Common myeloid progenitor, CD34-positive (primary cell): ENCODE measurements at regions not wholly inside any gene's neighbourhood (a gene's known extent, or its start where the extent isn't known, plus 50 kb on each side); places are given as distances from the start of the nearest gene placed in this dataset.

Source experiments
- CTCF ChIA-PET: fragments of 350-600 bp; sonication (Branson Sonifier 250); formaldehyde crosslinking; loops from one replicate; lab custom pipeline; 2021; ENCODE audit warnings: antibody characterized with exemption; lab: Charles Lee
- POLR2A ChIA-PET: fragments of 350-600 bp; sonication (Branson Sonifier 250); formaldehyde crosslinking; loops from one replicate; lab custom pipeline; 2021; ENCODE audit warnings: antibody characterized with exemption; lab: Charles Lee
- DNase-seq, 3 donors: peaks; one replicate each; pipeline versions ENCODE4 v3.0.0 to v3.0.0-alpha.2; 2013
- H3K27ac ChIP-seq, 2 experiments: 1 replicate in 1 of 2; 2 replicates in 1 of 2; pipeline ENCODE4 v1.7.0; 2013; ENCODE audit warnings: inconsistent platforms in 2 of 2, low read length in 2 of 2, mild to moderate bottlenecking in 2 of 2, low read depth in 1 of 2, moderate library complexity in 1 of 2; ENCODE audit not compliant: severe bottlenecking in 2 of 2, insufficient read depth in 1 of 2, poor library complexity in 1 of 2
- H3K27me3 ChIP-seq, 5 experiments: replicated peaks in 2 of 5; 1 replicate in 3 of 5; 2 replicates in 2 of 5; pipeline versions ENCODE4 v1.6.1 to v1.7.0; 2013; ENCODE audit warnings: low read length in 4 of 5, mild to moderate bottlenecking in 2 of 5, moderate library complexity in 2 of 5, inconsistent platforms in 1 of 5; ENCODE audit not compliant: insufficient read depth in 5 of 5, control insufficient read depth in 4 of 5
- H3K36me3 ChIP-seq, 4 experiments: 1 replicate in 2 of 4; 2 replicates in 2 of 4; pipeline versions ENCODE4 v1.6.1 to v1.7.0; 2013; ENCODE audit warnings: low read length in 3 of 4, control low read depth in 1 of 4, mild to moderate bottlenecking in 1 of 4; ENCODE audit not compliant: control insufficient read depth in 4 of 4, insufficient read depth in 4 of 4
- H3K4me1 ChIP-seq, 4 experiments: 1 replicate in 3 of 4; 2 replicates in 1 of 4; pipeline versions ENCODE4 v1.6.1 to v1.7.1; 2013; ENCODE audit warnings: low read length in 3 of 4, mild to moderate bottlenecking in 3 of 4, control low read depth in 1 of 4, inconsistent platforms in 1 of 4, moderate library complexity in 1 of 4; ENCODE audit not compliant: control insufficient read depth in 4 of 4, insufficient read depth in 4 of 4; ENCODE audit errors: control extremely low read depth in 1 of 4
- H3K4me3 ChIP-seq, 7 experiments: 1 replicate in 4 of 7; 2 replicates in 3 of 7; pipeline versions ENCODE4 v1.5.1 to v1.7.0; 2013; ENCODE audit warnings: mild to moderate bottlenecking in 7 of 7, low read length in 6 of 7, moderate library complexity in 6 of 7, inconsistent platforms in 2 of 7, low read depth in 2 of 7, control low read depth in 1 of 7; ENCODE audit not compliant: insufficient read depth in 4 of 7, control insufficient read depth in 1 of 7; ENCODE audit errors: extremely low read depth in 1 of 7
- H3K9me3 ChIP-seq, 5 experiments: 1 replicate in 4 of 5; 2 replicates in 1 of 5; pipeline versions ENCODE4 v1.6.1 to v1.7.1; 2013; ENCODE audit warnings: low read length in 4 of 5, mild to moderate bottlenecking in 2 of 5, inconsistent platforms in 1 of 5, low read depth in 1 of 5, moderate library complexity in 1 of 5; ENCODE audit not compliant: control insufficient read depth in 4 of 5, insufficient read depth in 2 of 5; ENCODE audit errors: control extremely low read depth in 1 of 5
- WGBS: methylation state at CpG from one replicate; pipeline ENCODE4 v1.1.5; 2013; ENCODE audit not compliant: insufficient coverage; 5-methylcytosine and 5-hydroxymethylcytosine counted together

- WGBS = 100% methylated on average over 2 of the region's 2 CpGs
- Histone ChIP-seq H3K36me3 (no peaks in the 10 kb centered on the region), H3K9me3 (no peaks in the 10 kb centered on the region), H3K4me1 (peaks cover 0 to 9% (median 5%) of the 10 kb centered on the region in 4 experiments), H3K27ac (no peak overlapping the region), H3K27me3 (no peaks in the 10 kb centered on the region), H3K4me3 (no peak overlapping the region)
- no peak for DNase-seq
- CTCF ChIA-PET = interaction anchor here (1.2 to 1.3 kb wide), 2 partner anchors 8 to 18 kb away, joined by 3 read pairs; no protein-coding TSS in a partner anchor
- POLR2A ChIA-PET = no interaction called here
Measured at GRCh38 chr10:4775808-4776207, 50.2 kb upstream of the AKR1E2 start.

- Histone ChIP-seq H3K9me3 (no peaks in the 10 kb centered on the region), H3K4me1 (peaks cover 0 to 13% (median 5%) of the 10 kb centered on the region in 4 experiments), H3K27me3 (no peaks in the 10 kb centered on the region), H3K27ac (no peak overlapping the region), H3K36me3 (no peaks in the 10 kb centered on the region), H3K4me3 (no peak overlapping the region)
- ChIA-PET CTCF (no interaction called here), POLR2A (no interaction called here)
- no CpG with 5 or more reads among the region's 2 CpGs for WGBS
- no peak for DNase-seq
Measured at GRCh38 chr10:4772202-4772570, 53.8 kb upstream of the AKR1E2 start.

GRCh38 chr10:4771554-4772201 is 54.3 kb upstream of the AKR1E2 start:
- Histone ChIP-seq H3K36me3 (no peaks in the 10 kb centered on the region), H3K27ac (no peak overlapping the region), H3K27me3 (no peaks in the 10 kb centered on the region), H3K9me3 (no peaks in the 10 kb centered on the region), H3K4me1 (peaks cover 0 to 13% (median 5%) of the 10 kb centered on the region in 4 experiments), H3K4me3 (no peak overlapping the region)
- DNase-seq = no peak
- CTCF ChIA-PET = interaction anchor here (1.0 kb wide), 1 partner anchor 1578 kb away, joined by 3 read pairs; no protein-coding TSS in a partner anchor
- POLR2A ChIA-PET = no interaction called here
- 96% methylated on average over 4 of the region's 5 CpGs for WGBS

GRCh38 chr10:4770801-4771553 is 55.0 kb upstream of the AKR1E2 start:
- ChIA-PET POLR2A (no interaction called here), CTCF (interaction anchor here (1.0 kb wide), 3 partner anchors 13 to 1578 kb away, joined by 3 to 4 read pairs (median 3); no protein-coding TSS in a partner anchor)
- Histone ChIP-seq H3K4me3 (peak overlapping the region in 1 of 7 experiments; percentile 2), H3K4me1 (peaks cover 0 to 13% (median 5%) of the 10 kb centered on the region in 4 experiments), H3K27me3 (no peaks in the 10 kb centered on the region), H3K9me3 (no peaks in the 10 kb centered on the region), H3K27ac (peak overlapping the region in 1 of 2 experiments; percentile 20), H3K36me3 (no peaks in the 10 kb centered on the region)
- WGBS = no CpG with 5 or more reads among the region's 3 CpGs
- DNase-seq = peak; percentile 58 to 88 (median 81)

GRCh38 chr10:4768416-4768815 is 57.6 kb upstream of the AKR1E2 start:
- Histone ChIP-seq H3K27ac (no peak overlapping the region), H3K9me3 (no peaks in the 10 kb centered on the region), H3K27me3 (no peaks in the 10 kb centered on the region), H3K4me3 (no peak overlapping the region), H3K4me1 (peaks cover 0 to 13% (median 5%) of the 10 kb centered on the region in 4 experiments), H3K36me3 (no peaks in the 10 kb centered on the region)
- CTCF ChIA-PET = interaction anchor here (2.9 kb wide), 1 partner anchor 1034 kb away, joined by 8 read pairs; no protein-coding TSS in a partner anchor
- WGBS = no CpG with 5 or more reads among the region's 2 CpGs
- DNase-seq = no peak
- POLR2A ChIA-PET = no interaction called here

- WGBS = 67% methylated on average over 4 of the region's 7 CpGs
- ChIA-PET POLR2A (no interaction called here), CTCF (interaction anchor here (0.7 to 5.9 kb wide), 14 partner anchors 9 to 1574 kb away, joined by 3 to 35 read pairs (median 4); no protein-coding TSS in a partner anchor)
- peaks cover 0 to 13% (median 5%) of the 10 kb centered on the region in 4 experiments for H3K4me1 ChIP-seq
- H3K27me3 ChIP-seq = no peaks in the 10 kb centered on the region
- H3K36me3 ChIP-seq = no peaks in the 10 kb centered on the region
- H3K27ac ChIP-seq = no peak overlapping the region
- peak; percentile 38 to 53 (median 50) for DNase-seq
- no peak overlapping the region for H3K4me3 ChIP-seq
- no peaks in the 10 kb centered on the region for H3K9me3 ChIP-seq
Measured at GRCh38 chr10:4767033-4767814, 58.8 kb upstream of the AKR1E2 start.
